ENCODE measurements at regions not wholly inside any gene's neighbourhood (a gene's known extent, or its start where the extent isn't known, plus 50 kb on each side); places are given as distances from the start of the nearest gene placed in this dataset.

- Histone ChIP-seq H3K27me3 (replicated peaks; ENCODE audit: control insufficient read depth, insufficient read depth, low read length) (no peaks in the 10 kb centered on the region), H3K4me3 (ENCODE audit: low read depth, low read length) (no peak overlapping the region), H3K36me3 (ENCODE audit: control insufficient read depth, insufficient read depth, low read length) (no peaks in the 10 kb centered on the region), H3K9me3 (no peaks in the 10 kb centered on the region), H3K4me1 (peaks cover 3% of the 10 kb centered on the region; the same call in 1 of the 2 replicates)
- TF ChIP-seq CTCF (IDR thresholded peaks at IDR 0.05; ENCODE audit: insufficient read depth in 1 of 2, low read depth in 1 of 2, low read length in 1 of 2, severe bottlenecking in 1 of 2, unreplicated experiment in 1 of 2), result no peak
- DNase-seq, result peak in 1 of 2 experiments; percentile 39
- intact Hi-C loops (cut with micrococcal nuclease; ENCODE audit: unreplicated experiment), result no loop called here
- Mint-ChIP-seq H3K27me3 (ENCODE audit: insufficient read depth, unreplicated experiment) (peaks cover 2% of the 10 kb centered on the region), H3K4me3 (ENCODE audit: unreplicated experiment) (no peak overlapping the region), H3K27ac (ENCODE audit: unreplicated experiment) (no peak overlapping the region), H3K36me3 (ENCODE audit: insufficient read depth, unreplicated experiment) (no peaks in the 10 kb centered on the region), H3K9me3 (ENCODE audit: unreplicated experiment) (no peaks in the 10 kb centered on the region), H3K4me1 (ENCODE audit: low read depth, unreplicated experiment) (peaks cover 9% of the 10 kb centered on the region)
- BruUV-seq (replicated peaks), result no TSS peak
- CTCF ChIA-PET, result no interaction called here
- POLR2A ChIA-PET, result no interaction called here
These were observed 142.6 kb upstream of the FHL2 start for GRCh38 chr2:105541189-105542050.

GRCh38 chr2:105540642-105541041 lies 141.8 kb upstream of the FHL2 start:
- H3K27me3 Mint-ChIP-seq (ENCODE audit: insufficient read depth, unreplicated experiment), result peaks cover 2% of the 10 kb centered on the region
- peaks cover 9% of the 10 kb centered on the region for H3K4me1 Mint-ChIP-seq (ENCODE audit: low read depth, unreplicated experiment)
- no peaks in the 10 kb centered on the region for H3K36me3 Mint-ChIP-seq (ENCODE audit: insufficient read depth, unreplicated experiment)
- no peak overlapping the region for H3K4me3 ChIP-seq (ENCODE audit: low read depth, low read length)
- H3K9me3 Mint-ChIP-seq (ENCODE audit: unreplicated experiment), result no peaks in the 10 kb centered on the region
- H3K36me3 ChIP-seq (ENCODE audit: control insufficient read depth, insufficient read depth, low read length), result no peaks in the 10 kb centered on the region
- TF ChIP-seq CTCF (IDR thresholded peaks at IDR 0.05; ENCODE audit: insufficient read depth in 1 of 2, low read depth in 1 of 2, low read length in 1 of 2, severe bottlenecking in 1 of 2, unreplicated experiment in 1 of 2), result no peak
- no peak overlapping the region for H3K27ac Mint-ChIP-seq (ENCODE audit: unreplicated experiment)
- CTCF ChIA-PET, result no interaction called here
- no peak for DNase-seq
- no TSS peak for BruUV-seq (replicated peaks)
- H3K9me3 ChIP-seq, result no peaks in the 10 kb centered on the region
- POLR2A ChIA-PET, result no interaction called here
- H3K27me3 ChIP-seq (replicated peaks; ENCODE audit: control insufficient read depth, insufficient read depth, low read length), result no peaks in the 10 kb centered on the region
- intact Hi-C loops (cut with micrococcal nuclease; ENCODE audit: unreplicated experiment), result no loop called here
- peaks cover 3% of the 10 kb centered on the region; the same call in 1 of the 2 replicates for H3K4me1 ChIP-seq
- H3K4me3 Mint-ChIP-seq (ENCODE audit: unreplicated experiment), result no peak overlapping the region

GRCh38 chr2:105539331-105539730 lies 140.5 kb upstream of the FHL2 start:
- Histone ChIP-seq H3K4me3 (ENCODE audit: low read depth, low read length) (no peak overlapping the region), H3K27me3 (replicated peaks; ENCODE audit: control insufficient read depth, insufficient read depth, low read length) (no peaks in the 10 kb centered on the region), H3K9me3 (no peaks in the 10 kb centered on the region), H3K36me3 (ENCODE audit: control insufficient read depth, insufficient read depth, low read length) (no peaks in the 10 kb centered on the region), H3K4me1 (peaks cover 3% of the 10 kb centered on the region; the same call in 1 of the 2 replicates)
- Mint-ChIP-seq H3K4me3 (ENCODE audit: unreplicated experiment) (no peak overlapping the region), H3K27me3 (ENCODE audit: insufficient read depth, unreplicated experiment) (peaks cover 2% of the 10 kb centered on the region), H3K36me3 (ENCODE audit: insufficient read depth, unreplicated experiment) (no peaks in the 10 kb centered on the region), H3K9me3 (ENCODE audit: unreplicated experiment) (no peaks in the 10 kb centered on the region), H3K4me1 (ENCODE audit: low read depth, unreplicated experiment) (peaks cover 9% of the 10 kb centered on the region), H3K27ac (ENCODE audit: unreplicated experiment) (no peak overlapping the region)
- CTCF ChIA-PET, result no interaction called here
- no TSS peak for BruUV-seq (replicated peaks)
- POLR2A ChIA-PET, result interaction anchor here (0.6 kb wide), 1 partner anchor 91 kb away, joined by 3 read pairs; no protein-coding TSS in a partner anchor
- intact Hi-C loops (cut with micrococcal nuclease; ENCODE audit: unreplicated experiment), result no loop called here
- no peak for DNase-seq
- TF ChIP-seq CTCF (IDR thresholded peaks at IDR 0.05; ENCODE audit: insufficient read depth in 1 of 2, low read depth in 1 of 2, low read length in 1 of 2, severe bottlenecking in 1 of 2, unreplicated experiment in 1 of 2), result no peak
